ENCODE measurements at regions not wholly inside any gene's neighbourhood (a gene's known extent, or its start where the extent isn't known, plus 50 kb on each side); places are given as distances from the start of the nearest gene placed in this dataset.

DNA sequence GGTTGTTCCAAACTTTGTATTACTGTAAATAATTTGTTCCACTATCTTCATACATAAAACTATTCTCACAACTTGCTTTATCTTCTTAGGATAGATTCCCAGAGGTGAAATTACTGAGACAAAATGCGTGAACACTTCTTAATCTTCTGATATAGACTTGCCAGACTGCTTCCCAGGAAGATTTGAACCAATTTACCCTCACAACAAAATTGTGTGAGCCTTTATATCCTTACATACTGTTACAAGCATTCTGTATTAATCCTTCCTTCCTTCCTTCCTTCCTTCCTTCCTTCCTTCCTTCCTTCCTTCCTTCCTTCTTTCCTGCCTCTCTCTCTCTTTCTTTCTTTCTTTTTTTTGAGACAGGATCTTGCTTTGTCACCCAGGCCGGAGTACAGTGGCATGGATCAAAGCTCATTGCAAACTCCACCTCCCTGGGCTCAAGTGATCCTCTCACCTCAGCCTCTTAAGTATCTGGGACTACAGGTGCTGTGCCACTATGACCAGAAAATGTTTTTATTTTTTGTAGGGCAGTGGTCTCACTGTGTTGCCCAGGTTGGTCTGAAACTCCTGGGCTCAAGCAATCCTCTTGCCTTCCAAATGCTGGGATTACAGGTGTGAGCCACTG lies 57.1 kb upstream of the SSR3 start:
- Mint-ChIP-seq H3K27me3 (peaks cover 17% of the 10 kb centered on the region), H3K27ac (peak overlapping the region in 1 of 3 donors; percentile 27)

DNA sequence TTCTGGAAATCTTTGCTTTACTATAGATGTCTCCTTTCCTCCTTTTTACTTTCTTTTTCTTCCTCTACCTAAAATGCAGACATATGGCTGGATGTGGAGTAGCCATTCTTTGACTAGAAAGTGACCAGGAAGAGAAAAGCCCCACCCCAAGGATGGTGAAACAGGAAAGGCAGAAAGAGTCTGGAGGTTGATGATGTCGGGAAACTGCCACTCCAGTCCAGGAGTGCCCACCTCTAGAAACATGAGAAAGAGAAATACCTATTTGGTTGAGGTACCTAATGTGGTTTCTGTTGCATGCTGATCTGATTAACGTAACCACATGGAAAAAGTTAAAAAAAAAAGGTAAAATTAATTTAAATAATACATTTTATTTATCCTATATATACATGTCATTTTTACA lies 55.2 kb upstream of the SSR3 start:
- no peak for DNase-seq
- H3K4me3 ChIP-seq (ENCODE audit: low read depth, low read length), result no peak overlapping the region
- no peaks in the 10 kb centered on the region for H3K9me3 ChIP-seq (ENCODE audit: control insufficient read depth in 2 of 2, low read length in 2 of 2)
- H3K4me1 ChIP-seq (ENCODE audit: control insufficient read depth, insufficient read depth, low read length, poor library complexity, severe bottlenecking), result peaks cover 2% of the 10 kb centered on the region
- no peak for ATAC-seq (ENCODE audit: low read depth in 2 of 2)
- Mint-ChIP-seq H3K36me3 (no peaks in the 10 kb centered on the region), H3K4me1 (peaks cover 0 to 8% (median 3%) of the 10 kb centered on the region in 4 donors), H3K27ac (no peak overlapping the region), H3K9me3 (no peaks in the 10 kb centered on the region), H3K4me3 (no peak overlapping the region), H3K27me3 (peaks cover 23% of the 10 kb centered on the region)
- peaks cover 6% of the 10 kb centered on the region for H3K27me3 ChIP-seq (ENCODE audit: control insufficient read depth, insufficient read depth, low read length)
- no peaks in the 10 kb centered on the region for H3K36me3 ChIP-seq (ENCODE audit: control insufficient read depth, insufficient read depth, low read length)
- no peak overlapping the region for H3K27ac ChIP-seq (ENCODE audit: insufficient read depth, low read length, poor library complexity, severe bottlenecking)

More for the DNA sequence above, 57.1 kb upstream of the SSR3 start:
- H3K4me3 Mint-ChIP-seq, result no peak overlapping the region
- Histone ChIP-seq H3K36me3 (ENCODE audit: control insufficient read depth, insufficient read depth, low read length) (no peaks in the 10 kb centered on the region), H3K27ac (ENCODE audit: insufficient read depth, low read length, poor library complexity, severe bottlenecking) (no peak overlapping the region), H3K4me1 (ENCODE audit: control insufficient read depth, insufficient read depth, low read length, poor library complexity, severe bottlenecking) (no peaks in the 10 kb centered on the region), H3K9me3 (ENCODE audit: control insufficient read depth in 2 of 2, low read length in 2 of 2) (no peaks in the 10 kb centered on the region), H3K4me3 (ENCODE audit: low read depth, low read length) (no peak overlapping the region), H3K27me3 (ENCODE audit: control insufficient read depth, insufficient read depth, low read length) (peaks cover 2% of the 10 kb centered on the region)
- no peaks in the 10 kb centered on the region for H3K9me3 Mint-ChIP-seq
- no peaks in the 10 kb centered on the region for H3K36me3 Mint-ChIP-seq
- peaks cover 0 to 2% (median 0%) of the 10 kb centered on the region in 4 donors for H3K4me1 Mint-ChIP-seq
- no peak for DNase-seq
- ATAC-seq (ENCODE audit: low read depth in 2 of 2), result no peak

DNA sequence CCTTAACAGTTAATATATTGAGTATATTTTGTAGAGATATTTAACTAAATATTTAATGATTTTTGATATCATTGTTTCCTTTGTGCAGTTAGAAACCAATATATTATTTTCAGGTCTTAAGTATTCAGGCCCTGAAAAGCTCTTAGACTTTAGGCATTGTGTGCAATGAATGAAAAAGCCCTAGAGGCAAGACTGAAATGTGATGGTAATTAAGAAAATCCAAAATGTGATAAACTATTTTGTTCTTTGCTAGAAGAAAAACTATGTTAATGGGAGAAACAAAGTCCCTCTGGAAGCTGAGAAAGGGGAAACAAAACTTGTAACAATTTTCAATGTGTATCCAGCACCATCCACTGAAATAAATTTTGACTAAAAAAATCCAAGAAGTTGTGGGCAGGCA lies 54.6 kb upstream of the SSR3 start:
- Mint-ChIP-seq H3K9me3 (no peaks in the 10 kb centered on the region), H3K27ac (no peak overlapping the region), H3K27me3 (peaks cover 29% of the 10 kb centered on the region), H3K36me3 (no peaks in the 10 kb centered on the region), H3K4me3 (no peak overlapping the region), H3K4me1 (peaks cover 0 to 8% (median 3%) of the 10 kb centered on the region in 4 donors)
- peaks cover 6% of the 10 kb centered on the region for H3K27me3 ChIP-seq (ENCODE audit: control insufficient read depth, insufficient read depth, low read length)
- ATAC-seq (ENCODE audit: low read depth in 2 of 2) (no peak), DNase-seq (no peak)
- no peaks in the 10 kb centered on the region for H3K36me3 ChIP-seq (ENCODE audit: control insufficient read depth, insufficient read depth, low read length)
- no peak overlapping the region for H3K27ac ChIP-seq (ENCODE audit: insufficient read depth, low read length, poor library complexity, severe bottlenecking)
- no peaks in the 10 kb centered on the region for H3K9me3 ChIP-seq (ENCODE audit: control insufficient read depth in 2 of 2, low read length in 2 of 2)
- H3K4me3 ChIP-seq (ENCODE audit: low read depth, low read length), result no peak overlapping the region
- peaks cover 2% of the 10 kb centered on the region for H3K4me1 ChIP-seq (ENCODE audit: control insufficient read depth, insufficient read depth, low read length, poor library complexity, severe bottlenecking)

DNA sequence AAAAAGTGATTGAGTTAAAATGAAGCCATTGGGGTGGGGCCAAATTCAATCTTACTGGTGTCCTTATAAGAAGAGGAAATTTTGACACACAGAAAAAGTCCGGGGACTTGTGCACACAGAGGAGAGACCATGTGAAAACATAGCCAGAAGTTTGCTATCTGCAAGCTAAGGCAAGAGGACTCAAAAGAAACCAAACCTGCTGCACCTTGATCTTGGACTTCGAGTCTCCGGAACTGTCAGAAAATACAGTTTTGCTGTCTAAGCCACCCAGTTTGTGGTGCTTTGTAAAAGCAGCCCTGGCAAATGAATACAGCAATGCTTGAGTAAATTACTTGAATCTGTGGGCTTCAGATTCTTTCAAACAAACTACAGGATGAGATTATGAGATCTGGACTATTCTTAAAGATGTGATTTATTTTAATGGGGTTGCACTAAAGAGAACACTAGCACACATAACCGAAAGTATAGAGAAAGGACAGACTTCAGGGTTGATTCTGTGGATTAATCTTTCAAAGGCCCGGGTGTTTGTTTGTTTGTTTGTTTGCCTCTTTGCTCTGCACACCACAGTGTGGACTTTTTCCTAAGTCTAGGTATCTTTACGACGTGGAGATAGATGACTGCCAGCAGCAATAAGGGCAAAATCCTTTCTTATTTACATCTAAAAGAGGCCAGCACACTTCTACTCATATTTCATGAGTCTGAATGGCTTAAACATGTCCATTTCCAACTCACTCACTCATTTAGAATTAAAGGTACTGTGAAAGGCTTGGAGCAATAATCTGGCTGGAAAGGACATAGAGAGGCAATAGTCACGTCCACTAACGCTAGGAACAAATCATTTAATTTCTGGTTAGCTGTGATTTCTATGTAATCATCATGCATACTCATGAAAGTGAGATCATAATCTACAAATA lies 53.9 kb upstream of the SSR3 start:
- H3K9me3 ChIP-seq (ENCODE audit: control insufficient read depth in 2 of 2, low read length in 2 of 2), result no peaks in the 10 kb centered on the region
- no peak overlapping the region for H3K4me3 ChIP-seq (ENCODE audit: low read depth, low read length)
- no peaks in the 10 kb centered on the region for H3K36me3 ChIP-seq (ENCODE audit: control insufficient read depth, insufficient read depth, low read length)
- peaks cover 6% of the 10 kb centered on the region for H3K27me3 ChIP-seq (ENCODE audit: control insufficient read depth, insufficient read depth, low read length)
- peaks cover 0 to 8% (median 3%) of the 10 kb centered on the region in 4 donors for H3K4me1 Mint-ChIP-seq
- DNase-seq (no peak), ATAC-seq (ENCODE audit: low read depth in 2 of 2) (no peak)
- no peaks in the 10 kb centered on the region for H3K9me3 Mint-ChIP-seq
- H3K27me3 Mint-ChIP-seq, result peaks cover 29% of the 10 kb centered on the region
- peaks cover 2% of the 10 kb centered on the region for H3K4me1 ChIP-seq (ENCODE audit: control insufficient read depth, insufficient read depth, low read length, poor library complexity, severe bottlenecking)
- H3K36me3 Mint-ChIP-seq, result no peaks in the 10 kb centered on the region
- no peak overlapping the region for H3K4me3 Mint-ChIP-seq
- no peak overlapping the region for H3K27ac Mint-ChIP-seq
- no peak overlapping the region for H3K27ac ChIP-seq (ENCODE audit: insufficient read depth, low read length, poor library complexity, severe bottlenecking)

DNA sequence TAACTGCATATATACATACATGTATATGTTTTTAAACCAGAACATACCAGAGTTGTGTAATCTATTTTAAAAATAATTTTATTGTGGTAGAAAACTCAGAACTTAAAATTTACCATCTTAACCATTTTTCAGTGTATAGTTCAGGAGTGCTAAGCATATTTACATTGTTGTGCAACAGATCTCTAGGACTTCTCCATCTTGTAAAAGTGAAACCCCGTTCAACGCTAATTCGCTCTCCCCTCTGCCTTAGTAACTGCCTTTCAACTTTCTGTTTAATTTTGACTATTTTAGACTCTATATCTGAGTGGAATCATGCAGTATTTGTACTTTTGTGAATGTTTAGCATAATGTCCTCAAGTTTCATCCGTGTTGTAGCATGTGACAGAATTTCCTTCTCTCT lies 51.8 kb upstream of the SSR3 start:
- no peak overlapping the region for H3K27ac Mint-ChIP-seq
- Histone ChIP-seq H3K36me3 (ENCODE audit: control insufficient read depth, insufficient read depth, low read length) (no peaks in the 10 kb centered on the region), H3K27ac (ENCODE audit: insufficient read depth, low read length, poor library complexity, severe bottlenecking) (no peak overlapping the region), H3K4me1 (ENCODE audit: control insufficient read depth, insufficient read depth, low read length, poor library complexity, severe bottlenecking) (peaks cover 2% of the 10 kb centered on the region), H3K9me3 (ENCODE audit: control insufficient read depth in 2 of 2, low read length in 2 of 2) (no peaks in the 10 kb centered on the region), H3K27me3 (ENCODE audit: control insufficient read depth, insufficient read depth, low read length) (peaks cover 6% of the 10 kb centered on the region), H3K4me3 (ENCODE audit: low read depth, low read length) (peak overlapping the region; percentile 83)
- peak overlapping the region; percentile 40 to 90 (median 50) for H3K4me3 Mint-ChIP-seq
- H3K27me3 Mint-ChIP-seq, result peaks cover 28% of the 10 kb centered on the region
- ATAC-seq (ENCODE audit: low read depth in 2 of 2), result peak in 1 of 2 donors; percentile 37
- peaks cover 0 to 8% (median 3%) of the 10 kb centered on the region in 4 donors for H3K4me1 Mint-ChIP-seq
- H3K36me3 Mint-ChIP-seq, result no peaks in the 10 kb centered on the region
- no peaks in the 10 kb centered on the region for H3K9me3 Mint-ChIP-seq
- peak in 1 of 3 donors; percentile 42 for DNase-seq

DNA sequence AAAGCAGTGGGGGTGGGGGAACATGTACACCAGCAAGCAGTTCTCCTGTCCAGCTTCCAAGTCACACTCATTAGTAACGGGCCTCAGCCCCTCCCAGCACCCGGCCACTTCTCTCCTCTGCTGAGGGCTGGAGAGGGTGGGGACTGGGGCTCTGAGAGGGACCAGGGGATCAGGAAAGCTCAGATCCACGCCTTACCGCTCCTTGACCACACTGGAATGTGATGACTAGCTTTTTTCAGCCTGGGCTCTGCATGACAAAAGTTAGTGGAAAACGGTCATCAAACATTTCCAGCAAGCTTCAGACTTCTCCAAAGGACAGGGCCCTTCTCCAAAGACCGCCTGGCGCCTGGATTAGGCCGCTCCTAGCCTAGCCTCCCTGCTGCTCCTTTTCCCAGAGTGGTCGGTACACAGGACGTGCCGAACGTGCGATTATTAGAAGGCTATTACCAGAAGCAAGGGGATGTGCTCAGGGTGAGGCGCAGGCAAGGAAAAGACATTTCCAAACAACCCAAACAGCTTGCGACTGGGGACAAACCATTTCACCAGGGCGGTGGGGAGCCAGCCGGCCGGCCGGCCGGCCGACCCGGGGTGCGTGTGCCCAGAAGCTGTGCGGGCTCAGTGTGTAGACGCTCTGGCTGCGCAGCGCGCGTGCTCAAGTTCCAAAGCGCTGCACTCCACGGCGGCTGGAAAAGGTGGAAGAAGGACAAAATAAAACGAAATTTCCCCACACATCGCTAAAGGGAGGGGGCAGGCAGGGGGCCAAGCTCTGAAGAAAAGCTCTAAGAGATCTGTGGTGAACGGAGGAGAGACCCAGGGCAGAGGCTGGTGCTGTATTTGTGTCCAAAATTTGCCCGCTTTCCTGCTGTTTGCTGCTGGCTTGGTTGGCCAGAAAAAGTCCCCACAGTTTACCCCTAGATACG lies 51.0 kb upstream of the SSR3 start:
- Mint-ChIP-seq H3K4me3 (peak overlapping the region; percentile 40 to 90 (median 64)), H3K36me3 (no peaks in the 10 kb centered on the region), H3K4me1 (peaks cover 0 to 8% (median 3%) of the 10 kb centered on the region in 4 donors), H3K27ac (no peak overlapping the region), H3K9me3 (no peaks in the 10 kb centered on the region), H3K27me3 (peaks cover 28% of the 10 kb centered on the region)
- H3K4me3 ChIP-seq (ENCODE audit: low read depth, low read length), result peak overlapping the region; percentile 83
- no peaks in the 10 kb centered on the region for H3K9me3 ChIP-seq (ENCODE audit: control insufficient read depth in 2 of 2, low read length in 2 of 2)
- H3K27me3 ChIP-seq (ENCODE audit: control insufficient read depth, insufficient read depth, low read length), result peaks cover 6% of the 10 kb centered on the region
- H3K27ac ChIP-seq (ENCODE audit: insufficient read depth, low read length, poor library complexity, severe bottlenecking), result no peak overlapping the region
- DNase-seq (peak in 1 of 3 donors; percentile 16), ATAC-seq (ENCODE audit: low read depth in 2 of 2) (peak in 1 of 2 donors; percentile 37)
- peaks cover 2% of the 10 kb centered on the region for H3K4me1 ChIP-seq (ENCODE audit: control insufficient read depth, insufficient read depth, low read length, poor library complexity, severe bottlenecking)
- H3K36me3 ChIP-seq (ENCODE audit: control insufficient read depth, insufficient read depth, low read length), result no peaks in the 10 kb centered on the region

DNA sequence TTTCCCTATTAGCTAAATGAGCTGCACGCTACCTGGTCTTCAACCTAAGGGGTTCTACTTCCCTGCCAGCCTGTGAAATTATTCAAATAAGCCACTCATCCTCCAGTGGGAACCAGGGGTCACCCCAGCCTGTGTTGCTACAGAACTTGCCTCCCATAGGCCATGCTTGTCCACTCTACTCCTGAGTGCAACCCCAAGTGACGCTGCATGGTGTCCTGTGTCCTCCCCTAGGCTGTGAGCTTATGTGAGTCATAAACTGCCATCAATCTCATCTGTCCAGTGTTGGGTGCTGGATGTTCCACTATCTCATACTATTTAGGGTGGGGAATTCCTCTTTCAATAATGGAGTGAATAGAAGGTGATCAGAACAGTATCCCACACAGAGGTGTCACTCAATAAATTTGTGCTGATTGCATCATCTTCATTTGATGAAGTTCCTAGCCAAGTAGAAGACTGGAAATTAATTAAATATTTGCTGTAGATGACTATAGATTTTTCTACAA lies 49.8 kb upstream of the SSR3 start:
- Mint-ChIP-seq H3K4me3 (no peak overlapping the region), H3K9me3 (no peaks in the 10 kb centered on the region), H3K4me1 (peaks cover 0 to 8% (median 3%) of the 10 kb centered on the region in 4 donors), H3K27me3 (peaks cover 28% of the 10 kb centered on the region), H3K36me3 (no peaks in the 10 kb centered on the region), H3K27ac (no peak overlapping the region)
- no peak for DNase-seq
- ATAC-seq (ENCODE audit: low read depth in 2 of 2), result no peak
- H3K4me1 ChIP-seq (ENCODE audit: control insufficient read depth, insufficient read depth, low read length, poor library complexity, severe bottlenecking), result peaks cover 2% of the 10 kb centered on the region
- H3K27me3 ChIP-seq (ENCODE audit: control insufficient read depth, insufficient read depth, low read length), result peaks cover 6% of the 10 kb centered on the region
- H3K36me3 ChIP-seq (ENCODE audit: control insufficient read depth, insufficient read depth, low read length), result no peaks in the 10 kb centered on the region
- H3K4me3 ChIP-seq (ENCODE audit: low read depth, low read length), result no peak overlapping the region
- H3K27ac ChIP-seq (ENCODE audit: insufficient read depth, low read length, poor library complexity, severe bottlenecking), result no peak overlapping the region
- no peaks in the 10 kb centered on the region for H3K9me3 ChIP-seq (ENCODE audit: control insufficient read depth in 2 of 2, low read length in 2 of 2)
